ENCODE measurements at regions not wholly inside any gene's neighbourhood (a gene's known extent, or its start where the extent isn't known, plus 50 kb on each side); places are given as distances from the start of the nearest gene placed in this dataset.

DNA sequence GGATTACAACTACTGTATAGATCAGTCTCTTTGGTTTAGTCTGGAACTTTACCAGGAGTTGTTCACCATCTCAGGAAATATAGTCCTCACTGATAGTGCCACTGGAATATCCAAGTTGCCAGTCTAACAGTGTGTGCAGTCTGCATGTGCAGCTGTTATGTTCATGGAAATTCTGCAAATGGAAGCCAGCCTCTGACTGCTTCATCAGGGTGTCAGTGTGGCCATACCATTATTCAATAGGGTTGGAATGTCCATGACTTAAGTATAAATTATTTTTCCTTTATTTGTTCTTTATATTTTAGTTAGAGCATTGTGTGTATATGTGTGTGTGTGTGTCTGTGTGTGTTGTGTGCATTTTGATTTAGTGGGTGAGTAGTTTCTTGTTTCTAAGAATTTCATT is 51.8 kb downstream of the C11orf96 start:
- CTCF ChIA-PET: interaction anchor here (0.7 kb wide), 1 partner anchor 60 kb away, joined by 3 read pairs; no protein-coding TSS in a partner anchor
- no peaks in the 10 kb centered on the region for H3K4me1 ChIP-seq (replicated peaks; ENCODE audit: insufficient read depth)
- H4K20me1 ChIP-seq (ENCODE audit: insufficient read depth): no peaks in the 10 kb centered on the region
- no peak overlapping the region for H3K4me3 ChIP-seq
- TF ChIP-seq, protein P1, sequence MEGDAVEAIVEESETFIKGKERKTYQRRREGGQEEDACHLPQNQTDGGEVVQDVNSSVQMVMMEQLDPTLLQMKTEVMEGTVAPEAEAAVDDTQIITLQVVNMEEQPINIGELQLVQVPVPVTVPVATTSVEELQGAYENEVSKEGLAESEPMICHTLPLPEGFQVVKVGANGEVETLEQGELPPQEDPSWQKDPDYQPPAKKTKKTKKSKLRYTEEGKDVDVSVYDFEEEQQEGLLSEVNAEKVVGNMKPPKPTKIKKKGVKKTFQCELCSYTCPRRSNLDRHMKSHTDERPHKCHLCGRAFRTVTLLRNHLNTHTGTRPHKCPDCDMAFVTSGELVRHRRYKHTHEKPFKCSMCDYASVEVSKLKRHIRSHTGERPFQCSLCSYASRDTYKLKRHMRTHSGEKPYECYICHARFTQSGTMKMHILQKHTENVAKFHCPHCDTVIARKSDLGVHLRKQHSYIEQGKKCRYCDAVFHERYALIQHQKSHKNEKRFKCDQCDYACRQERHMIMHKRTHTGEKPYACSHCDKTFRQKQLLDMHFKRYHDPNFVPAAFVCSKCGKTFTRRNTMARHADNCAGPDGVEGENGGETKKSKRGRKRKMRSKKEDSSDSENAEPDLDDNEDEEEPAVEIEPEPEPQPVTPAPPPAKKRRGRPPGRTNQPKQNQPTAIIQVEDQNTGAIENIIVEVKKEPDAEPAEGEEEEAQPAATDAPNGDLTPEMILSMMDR (conservative IDR thresholded peaks at IDR 0.05): no peak
- no peak for TF ChIP-seq EZH2 (IDR thresholded peaks at IDR 0.05; ENCODE audit: low read depth)
- BruUV-seq (replicated peaks): no TSS peak
- H3K27me3 ChIP-seq (ENCODE audit: insufficient read depth, low read depth): peaks cover 73% of the 10 kb centered on the region
- no peak overlapping the region for H3K27ac ChIP-seq
- H3K36me3 ChIP-seq (ENCODE audit: low read depth): no peaks in the 10 kb centered on the region
- DNase-seq: no peak
- no peaks in the 10 kb centered on the region for H3K9me2 ChIP-seq (ENCODE audit: insufficient read depth)
- no peak overlapping the region for H3K4me2 ChIP-seq
- H2AFZ ChIP-seq: no peak overlapping the region
- intact Hi-C loops (cut with micrococcal nuclease; ENCODE audit: unreplicated experiment): no loop called here
- H3K9me3 ChIP-seq (ENCODE audit: insufficient read depth, low read depth): no peaks in the 10 kb centered on the region
- H3K79me2 ChIP-seq (ENCODE audit: low read depth): no peaks in the 10 kb centered on the region
- POLR2A ChIA-PET (ENCODE audit: unreplicated experiment): no interaction called here
- no peaks in the 10 kb centered on the region for H3F3A ChIP-seq (ENCODE audit: insufficient read depth, low read depth)

DNA sequence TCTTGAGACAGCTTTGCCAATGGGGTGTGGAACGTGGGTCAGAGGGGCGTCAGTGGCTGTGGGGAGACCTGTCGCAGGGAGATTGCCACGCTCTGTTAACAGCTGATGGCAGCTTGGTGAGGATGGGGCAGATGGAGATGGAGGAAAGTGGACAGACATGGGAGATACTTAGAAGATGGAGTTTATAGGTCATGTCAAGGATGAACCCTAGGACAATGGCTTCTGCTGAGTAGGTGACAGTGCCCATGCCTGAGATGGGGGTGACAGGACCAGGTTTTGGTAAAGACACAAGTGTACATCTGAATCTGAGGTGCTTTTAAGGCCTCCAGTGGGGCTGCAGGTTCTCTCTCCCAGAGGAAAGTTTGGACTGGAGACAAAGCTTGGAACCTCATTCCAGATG is 51.5 kb upstream of the ACCSL start:
- peaks cover 78% of the 10 kb centered on the region for H3K27me3 ChIP-seq (ENCODE audit: insufficient read depth, low read depth)
- ChIA-PET POLR2A (ENCODE audit: unreplicated experiment) (no interaction called here), CTCF (no interaction called here)
- no peak overlapping the region for H3K4me3 ChIP-seq
- H3F3A ChIP-seq (ENCODE audit: insufficient read depth, low read depth): no peaks in the 10 kb centered on the region
- BruUV-seq (replicated peaks): no TSS peak
- H3K79me2 ChIP-seq (ENCODE audit: low read depth): no peaks in the 10 kb centered on the region
- no peak overlapping the region for H2AFZ ChIP-seq
- intact Hi-C loops (cut with micrococcal nuclease; ENCODE audit: unreplicated experiment): no loop called here
- H3K4me2 ChIP-seq: no peak overlapping the region
- no peak overlapping the region for H3K27ac ChIP-seq
- no peaks in the 10 kb centered on the region for H4K20me1 ChIP-seq (ENCODE audit: insufficient read depth)
- DNase-seq: no peak
- no peak for TF ChIP-seq EZH2 (IDR thresholded peaks at IDR 0.05; ENCODE audit: low read depth)
- TF ChIP-seq, protein P1 (conservative IDR thresholded peaks at IDR 0.05): no peak
- no peaks in the 10 kb centered on the region for H3K36me3 ChIP-seq (ENCODE audit: low read depth)
- H3K4me1 ChIP-seq (replicated peaks; ENCODE audit: insufficient read depth): no peaks in the 10 kb centered on the region
- no peaks in the 10 kb centered on the region for H3K9me2 ChIP-seq (ENCODE audit: insufficient read depth)
- no peaks in the 10 kb centered on the region for H3K9me3 ChIP-seq (ENCODE audit: insufficient read depth, low read depth)

DNA sequence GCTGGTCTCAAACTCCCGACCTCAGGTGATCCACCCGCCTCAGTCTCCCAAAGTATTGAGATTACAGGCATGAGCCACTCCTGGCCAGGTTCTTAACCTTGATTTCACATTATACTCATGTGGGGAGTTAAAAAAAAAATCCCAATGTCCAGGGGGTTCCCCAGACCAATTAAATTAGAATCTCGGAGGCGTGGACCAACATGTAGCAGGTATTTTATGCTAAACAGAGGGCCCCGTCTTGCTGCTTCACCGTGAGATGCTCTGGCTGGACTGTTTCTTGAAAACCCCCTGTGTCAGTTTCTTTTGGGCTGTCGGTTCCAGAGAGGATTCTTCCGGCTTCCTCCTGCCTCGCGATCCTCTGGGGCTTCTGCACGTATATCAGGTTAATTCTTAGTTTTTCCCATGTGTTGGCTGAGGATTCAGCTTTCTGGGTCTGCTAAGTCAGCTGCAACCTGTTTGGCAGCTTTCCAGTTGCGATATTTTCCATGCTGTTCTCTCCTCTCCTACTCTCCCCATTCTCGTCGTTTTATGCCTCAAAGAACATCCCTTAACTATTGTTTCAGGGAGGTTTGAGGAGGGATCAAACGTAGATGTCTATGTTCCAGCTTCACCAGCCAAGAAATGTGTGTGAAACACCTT is 50.6 kb upstream of the ACCSL start:
- no peak for TF ChIP-seq EZH2 (IDR thresholded peaks at IDR 0.05; ENCODE audit: low read depth)
- TF ChIP-seq, protein P1 (conservative IDR thresholded peaks at IDR 0.05): no peak
- ChIA-PET POLR2A (ENCODE audit: unreplicated experiment) (no interaction called here), CTCF (no interaction called here)
- Histone ChIP-seq H3K9me3 (ENCODE audit: insufficient read depth, low read depth) (no peaks in the 10 kb centered on the region), H3K4me3 (no peak overlapping the region), H4K20me1 (ENCODE audit: insufficient read depth) (no peaks in the 10 kb centered on the region), H2AFZ (no peak overlapping the region), H3K9me2 (ENCODE audit: insufficient read depth) (no peaks in the 10 kb centered on the region), H3K4me1 (replicated peaks; ENCODE audit: insufficient read depth) (no peaks in the 10 kb centered on the region), H3K27me3 (ENCODE audit: insufficient read depth, low read depth) (peaks cover 82% of the 10 kb centered on the region), H3F3A (ENCODE audit: insufficient read depth, low read depth) (no peaks in the 10 kb centered on the region), H3K4me2 (no peak overlapping the region), H3K36me3 (ENCODE audit: low read depth) (no peaks in the 10 kb centered on the region), H3K79me2 (ENCODE audit: low read depth) (no peaks in the 10 kb centered on the region), H3K27ac (no peak overlapping the region)
- intact Hi-C loops (cut with micrococcal nuclease; ENCODE audit: unreplicated experiment): no loop called here
- BruUV-seq (replicated peaks): no TSS peak
- no peak for DNase-seq

All from PC-9 (cell line).